ENCODE measurements at regions not wholly inside any gene's neighbourhood (a gene's known extent, or its start where the extent isn't known, plus 50 kb on each side); places are given as distances from the start of the nearest gene placed in this dataset.

- Histone ChIP-seq H3K9ac (ENCODE audit: low read length) (no peak overlapping the region), H3K9me3 (ENCODE audit: insufficient read depth, low read depth, low read length) (peaks cover 4% of the 10 kb centered on the region), H4K20me1 (ENCODE audit: insufficient read depth, low read length) (no peaks in the 10 kb centered on the region), H2AFZ (ENCODE audit: low read depth, low read length) (no peak overlapping the region), H3K79me2 (ENCODE audit: insufficient read depth, low read length) (no peaks in the 10 kb centered on the region), H3K27ac (ENCODE audit: low read depth, low read length) (no peak overlapping the region), H3K4me2 (ENCODE audit: low read length) (no peak overlapping the region), H3K27me3 (ENCODE audit: insufficient read depth, low read length) (no peaks in the 10 kb centered on the region), H3K4me3 (ENCODE audit: insufficient read depth, low read depth, low read length) (no peak overlapping the region), H3K4me1 (ENCODE audit: insufficient read depth, low read length) (no peaks in the 10 kb centered on the region), H3K36me3 (ENCODE audit: insufficient read depth, low read length) (no peaks in the 10 kb centered on the region)
- TF ChIP-seq EZH2 (IDR thresholded peaks at IDR 0.05; ENCODE audit: insufficient read depth, low read length) (no peak), CTCF (IDR thresholded peaks at IDR 0.05; ENCODE audit: insufficient read depth, low read depth, low read length) (no peak)
- H3K4me3 Mint-ChIP-seq (ENCODE audit: unreplicated experiment): no peak overlapping the region
- DNase-seq (ENCODE audit: low read depth) (no peak), FAIRE-seq (no peak)
- peaks cover 3% of the 10 kb centered on the region for H3K9me3 Mint-ChIP-seq (ENCODE audit: unreplicated experiment)
- no peaks in the 10 kb centered on the region for H3K27me3 Mint-ChIP-seq (ENCODE audit: low read depth, unreplicated experiment)
- H3K27ac Mint-ChIP-seq (ENCODE audit: unreplicated experiment): no peak overlapping the region
- H3K4me1 Mint-ChIP-seq (ENCODE audit: low read depth, unreplicated experiment): no peaks in the 10 kb centered on the region
- no peaks in the 10 kb centered on the region for H3K36me3 Mint-ChIP-seq (ENCODE audit: low read depth, unreplicated experiment)
Measured at GRCh38 chr7:19491371-19491770, 217.5 kb downstream of the POLR1F start.

- FAIRE-seq (no peak), DNase-seq (ENCODE audit: low read depth) (no peak)
- no peak overlapping the region for H3K4me2 ChIP-seq (ENCODE audit: low read length)
- H3K27me3 ChIP-seq (ENCODE audit: insufficient read depth, low read length): no peaks in the 10 kb centered on the region
- no peaks in the 10 kb centered on the region for H3K36me3 ChIP-seq (ENCODE audit: insufficient read depth, low read length)
- no peaks in the 10 kb centered on the region for H3K4me1 ChIP-seq (ENCODE audit: insufficient read depth, low read length)
- H3K9me3 ChIP-seq (ENCODE audit: insufficient read depth, low read depth, low read length): peaks cover 4% of the 10 kb centered on the region
- no peak overlapping the region for H3K4me3 ChIP-seq (ENCODE audit: insufficient read depth, low read depth, low read length)
- H2AFZ ChIP-seq (ENCODE audit: low read depth, low read length): no peak overlapping the region
- TF ChIP-seq CTCF (IDR thresholded peaks at IDR 0.05; ENCODE audit: insufficient read depth, low read depth, low read length) (no peak), EZH2 (IDR thresholded peaks at IDR 0.05; ENCODE audit: insufficient read depth, low read length) (no peak)
- H3K36me3 Mint-ChIP-seq (ENCODE audit: low read depth, unreplicated experiment): no peaks in the 10 kb centered on the region
- H3K4me3 Mint-ChIP-seq (ENCODE audit: unreplicated experiment): no peak overlapping the region
- H3K4me1 Mint-ChIP-seq (ENCODE audit: low read depth, unreplicated experiment): no peaks in the 10 kb centered on the region
- H3K9me3 Mint-ChIP-seq (ENCODE audit: unreplicated experiment): peaks cover 3% of the 10 kb centered on the region
- no peak overlapping the region for H3K27ac Mint-ChIP-seq (ENCODE audit: unreplicated experiment)
- no peaks in the 10 kb centered on the region for H4K20me1 ChIP-seq (ENCODE audit: insufficient read depth, low read length)
- H3K27ac ChIP-seq (ENCODE audit: low read depth, low read length): no peak overlapping the region
- H3K79me2 ChIP-seq (ENCODE audit: insufficient read depth, low read length): no peaks in the 10 kb centered on the region
- H3K27me3 Mint-ChIP-seq (ENCODE audit: low read depth, unreplicated experiment): no peaks in the 10 kb centered on the region
- no peak overlapping the region for H3K9ac ChIP-seq (ENCODE audit: low read length)
Measured at GRCh38 chr7:19489162-19489820, 219.5 kb downstream of the POLR1F start.

GRCh38 chr7:19488056-19488455 lies 220.8 kb downstream of the POLR1F start:
- H3K9me3 Mint-ChIP-seq (ENCODE audit: unreplicated experiment): peaks cover 3% of the 10 kb centered on the region
- DNase-seq (ENCODE audit: low read depth): no peak
- H3K4me1 Mint-ChIP-seq (ENCODE audit: low read depth, unreplicated experiment): no peaks in the 10 kb centered on the region
- no peaks in the 10 kb centered on the region for H3K36me3 ChIP-seq (ENCODE audit: insufficient read depth, low read length)
- H3K79me2 ChIP-seq (ENCODE audit: insufficient read depth, low read length): no peaks in the 10 kb centered on the region
- no peak overlapping the region for H2AFZ ChIP-seq (ENCODE audit: low read depth, low read length)
- no peaks in the 10 kb centered on the region for H3K27me3 ChIP-seq (ENCODE audit: insufficient read depth, low read length)
- no peak for FAIRE-seq
- peaks cover 4% of the 10 kb centered on the region for H3K9me3 ChIP-seq (ENCODE audit: insufficient read depth, low read depth, low read length)
- TF ChIP-seq EZH2 (IDR thresholded peaks at IDR 0.05; ENCODE audit: insufficient read depth, low read length): no peak
- no peak for TF ChIP-seq CTCF (IDR thresholded peaks at IDR 0.05; ENCODE audit: insufficient read depth, low read depth, low read length)
- no peak overlapping the region for H3K27ac ChIP-seq (ENCODE audit: low read depth, low read length)
- no peak overlapping the region for H3K4me2 ChIP-seq (ENCODE audit: low read length)
- H3K4me3 Mint-ChIP-seq (ENCODE audit: unreplicated experiment): no peak overlapping the region
- H3K27me3 Mint-ChIP-seq (ENCODE audit: low read depth, unreplicated experiment): no peaks in the 10 kb centered on the region
- H3K27ac Mint-ChIP-seq (ENCODE audit: unreplicated experiment): no peak overlapping the region
- H3K4me1 ChIP-seq (ENCODE audit: insufficient read depth, low read length): no peaks in the 10 kb centered on the region
- H3K4me3 ChIP-seq (ENCODE audit: insufficient read depth, low read depth, low read length): no peak overlapping the region
- H3K36me3 Mint-ChIP-seq (ENCODE audit: low read depth, unreplicated experiment): no peaks in the 10 kb centered on the region
- H4K20me1 ChIP-seq (ENCODE audit: insufficient read depth, low read length): no peaks in the 10 kb centered on the region
- H3K9ac ChIP-seq (ENCODE audit: low read length): no peak overlapping the region
